ENCODE measurements at regions not wholly inside any gene's neighbourhood (a gene's known extent, or its start where the extent isn't known, plus 50 kb on each side); places are given as distances from the start of the nearest gene placed in this dataset.

GRCh38 chr15:70252951-70253320 lies 155.2 kb upstream of the TLE3 start:
- TF ChIP-seq CTCF (conservative IDR thresholded peaks at IDR 0.05; ENCODE audit: low read length), result no peak
- TF ChIP-seq EZH2phosphoT487 (IDR thresholded peaks at IDR 0.05; ENCODE audit: borderline replicate concordance, low read depth, low read length), result no peak

All from OCI-LY7 (cell line).